Stimulated activated CD8-positive, alpha-beta memory T cell treated with anti-CD3 and anti-CD28 coated beads, Interleukin-7, amount 100 ng/mL, for 24 hours (primary cell): ENCODE measurements at regions not wholly inside any gene's neighbourhood (a gene's known extent, or its start where the extent isn't known, plus 50 kb on each side); places are given as distances from the start of the nearest gene placed in this dataset.
"Not testable (repeated sequence)": the region's sequence is repeated elsewhere in the genome, so short reads cannot be mapped to it uniquely, and the experiment has no call there.

ENCODE experiments used
- DNase-seq: peaks from one replicate; pipeline ENCODE4 v3.0.0-alpha.2; 2020; ENCODE audit warnings: low read depth

- no peak for DNase-seq
These were observed 1317.1 kb downstream of the BRD1 start for GRCh38 chr22:48510599-48510998.

- DNase-seq: no peak
These were observed 1319.9 kb downstream of the BRD1 start for GRCh38 chr22:48507595-48508350.

- DNase-seq: no peak
These were observed 1320.5 kb downstream of the BRD1 start for GRCh38 chr22:48507171-48507570.

GRCh38 chr22:48506506-48507145 lies 1321.0 kb downstream of the BRD1 start:
- no peak for DNase-seq

GRCh38 chr22:48505891-48506290 lies 1321.8 kb downstream of the BRD1 start:
- DNase-seq: no peak

- DNase-seq: no peak
These were observed 1323.0 kb downstream of the BRD1 start for GRCh38 chr22:48504519-48505140.

- no peak for DNase-seq
These were observed 1323.8 kb downstream of the BRD1 start for GRCh38 chr22:48503876-48504275.

- DNase-seq: no peak
These were observed 1324.5 kb downstream of the BRD1 start for GRCh38 chr22:48503035-48503625.

- DNase-seq: no peak
These were observed 1326.4 kb downstream of the BRD1 start for GRCh38 chr22:48501231-48501750.

GRCh38 chr22:48500471-48501230 lies 1327.0 kb downstream of the BRD1 start:
- no peak for DNase-seq

GRCh38 chr22:48499456-48500425 lies 1327.9 kb downstream of the BRD1 start:
- no peak for DNase-seq

- no peak for DNase-seq
These were observed 1328.9 kb downstream of the BRD1 start for GRCh38 chr22:48498526-48499331.

GRCh38 chr22:48497743-48498520 lies 1329.7 kb downstream of the BRD1 start:
- not testable (repeated sequence) for DNase-seq

- DNase-seq: no peak
These were observed 1330.6 kb downstream of the BRD1 start for GRCh38 chr22:48496987-48497650.

- no peak for DNase-seq
These were observed 1331.3 kb downstream of the BRD1 start for GRCh38 chr22:48496226-48496845.

- DNase-seq: no peak
These were observed 1332.0 kb downstream of the BRD1 start for GRCh38 chr22:48495751-48496080.

- DNase-seq: no peak
These were observed 1332.5 kb downstream of the BRD1 start for GRCh38 chr22:48494968-48495750.
